Liver (tissue), 8 donors: ENCODE measurements at regions not wholly inside any gene's neighbourhood (a gene's known extent, or its start where the extent isn't known, plus 50 kb on each side); places are given as distances from the start of the nearest gene placed in this dataset.

Source experiments
- DNase-seq: peaks from one replicate; pipeline ENCODE4 v3.0.0-alpha.2; 2017; ENCODE audit warnings: low spot score
- H3K27ac ChIP-seq, 2 donors: one replicate each; pipeline ENCODE4 v1.7.0; 2013; ENCODE audit warnings: inconsistent platforms in 2 of 2, low read length in 2 of 2, control low read depth in 1 of 2, low read depth in 1 of 2, mild to moderate bottlenecking in 1 of 2
- H3K27me3 ChIP-seq, 4 donors: one replicate each; pipeline versions ENCODE4 v1.6.1 to v1.7.0; 2013; ENCODE audit warnings: low read length in 3 of 4, inconsistent platforms in 1 of 4, mild to moderate bottlenecking in 1 of 4, moderate library complexity in 1 of 4; ENCODE audit not compliant: control insufficient read depth in 4 of 4, insufficient read depth in 4 of 4
- H3K36me3 ChIP-seq, 4 donors: one replicate each; pipeline versions ENCODE4 v1.6.1 to v1.7.0; 2013; ENCODE audit warnings: low read length in 3 of 4, mild to moderate bottlenecking in 3 of 4, low read depth in 1 of 4, moderate library complexity in 1 of 4; ENCODE audit not compliant: control insufficient read depth in 4 of 4, insufficient read depth in 3 of 4
- H3K4me1 ChIP-seq, 4 donors: one replicate each; pipeline versions ENCODE4 v1.6.1 to v1.7.0; 2013; ENCODE audit warnings: low read length in 3 of 4, mild to moderate bottlenecking in 3 of 4, moderate library complexity in 1 of 4; ENCODE audit not compliant: control insufficient read depth in 4 of 4, insufficient read depth in 4 of 4
- H3K4me3 ChIP-seq, 3 donors: one replicate each; pipeline versions ENCODE4 v1.6.1 to v1.7.0; 2013; ENCODE audit warnings: low read length in 3 of 3, control low read depth in 1 of 3, low read depth in 1 of 3, mild to moderate bottlenecking in 1 of 3
- H3K9ac ChIP-seq, 2 donors: one replicate each; pipeline ENCODE4 v1.7.0; 2013; ENCODE audit warnings: low read length in 2 of 2, mild to moderate bottlenecking in 2 of 2, moderate library complexity in 2 of 2, control low read depth in 1 of 2, low read depth in 1 of 2
- H3K9me3 ChIP-seq, 4 donors: one replicate each; pipeline versions ENCODE4 v1.6.1 to v1.7.0; 2013; ENCODE audit warnings: low read length in 3 of 4; ENCODE audit not compliant: control insufficient read depth in 4 of 4
- ATF3 ChIP-seq: IDR thresholded peaks from 2 replicates; pipeline ENCODE4 v1.6.1; 2016; ENCODE audit warnings: antibody characterized with exemption
- CTCF ChIP-seq: fragments of 150-350 bp; IDR thresholded peaks from 2 replicates; pipeline ENCODE4 v1.5.1; 2017; ENCODE audit warnings: improper control_type of control experiment, low read depth, low read length; ENCODE audit not compliant: missing input control
- EGR1 ChIP-seq, 2 donors: IDR thresholded peaks; 2 replicates each; pipeline ENCODE4 v1.6.1; 2016 to 2018; ENCODE audit warnings: antibody characterized with exemption in 2 of 2, low read depth in 2 of 2
- FOXA1 ChIP-seq: IDR thresholded peaks from 2 replicates; pipeline ENCODE4 v1.6.1; 2016; ENCODE audit warnings: antibody characterized with exemption
- FOXA2 ChIP-seq: IDR thresholded peaks from 2 replicates; pipeline ENCODE4 v1.6.1; 2016; ENCODE audit warnings: antibody characterized with exemption
- GABPA ChIP-seq, 2 donors: IDR thresholded peaks in 1 of 2; conservative IDR thresholded peaks in 1 of 2; 2 replicates each; pipeline ENCODE4 v1.6.1; 2016; ENCODE audit warnings: antibody characterized with exemption in 2 of 2, mild to moderate bottlenecking in 1 of 2, moderate library complexity in 1 of 2
- HNF4A ChIP-seq, 2 donors: conservative IDR thresholded peaks; 2 replicates each; pipeline ENCODE4 v1.6.1; 2016; ENCODE audit warnings: antibody characterized with exemption in 2 of 2, mild to moderate bottlenecking in 2 of 2
- HNF4G ChIP-seq: IDR thresholded peaks from 2 replicates; pipeline ENCODE4 v1.6.1; 2016; ENCODE audit warnings: antibody characterized with exemption
- JUND ChIP-seq, 2 donors: IDR thresholded peaks; 2 replicates each; pipeline ENCODE4 v1.6.1; 2016; ENCODE audit warnings: antibody characterized with exemption in 2 of 2
- MAX ChIP-seq: IDR thresholded peaks from 2 replicates; pipeline ENCODE4 v1.6.1; 2016; ENCODE audit warnings: antibody characterized with exemption
- NR2F2 ChIP-seq: IDR thresholded peaks from 2 replicates; pipeline ENCODE4 v1.6.1; 2016; ENCODE audit warnings: antibody characterized with exemption
- RAD21 ChIP-seq, 2 donors: IDR thresholded peaks; 2 replicates each; pipeline ENCODE4 v1.6.1; 2016; ENCODE audit warnings: antibody characterized with exemption in 2 of 2, mild to moderate bottlenecking in 2 of 2
- REST ChIP-seq: IDR thresholded peaks from 2 replicates; pipeline ENCODE4 v1.6.1; 2016; ENCODE audit warnings: antibody characterized with exemption, mild to moderate bottlenecking
- RXRA ChIP-seq, 2 donors: IDR thresholded peaks; 2 replicates each; pipeline ENCODE4 v1.6.1; 2017 to 2018; ENCODE audit warnings: antibody characterized with exemption in 2 of 2, mild to moderate bottlenecking in 1 of 2
- SP1 ChIP-seq: IDR thresholded peaks from 2 replicates; pipeline ENCODE4 v1.6.1; 2018; ENCODE audit warnings: antibody characterized with exemption, mild to moderate bottlenecking
- TAF1 ChIP-seq: conservative IDR thresholded peaks from 2 replicates; pipeline ENCODE4 v1.6.1; 2016; ENCODE audit warnings: antibody characterized with exemption, mild to moderate bottlenecking
- YY1 ChIP-seq: IDR thresholded peaks from 2 replicates; pipeline ENCODE4 v1.6.1; 2016; ENCODE audit warnings: antibody characterized with exemption, mild to moderate bottlenecking
- ZBTB33 ChIP-seq: IDR thresholded peaks from 2 replicates; pipeline ENCODE4 v1.6.1; 2016; ENCODE audit warnings: antibody characterized with exemption
- WGBS: extraction: QIAGEN DNeasy Blood & Tissue Kit; methylation state at CpG from one replicate; pipeline ENCODE4 v1.1.7; 2013; 5-methylcytosine and 5-hydroxymethylcytosine counted together
- donor health status: healthy.
- donor health status: healthy.
- donor health status: healthy.
- donor health status: healthy.
- donor health status: healthy.

GRCh38 chr6:147639279-147639678, 130.8 kb downstream of the SAMD5 start:
- H3K27ac ChIP-seq, result no peak overlapping the region
- no peaks in the 10 kb centered on the region for H3K27me3 ChIP-seq
- WGBS, result 84% methylated on average over 3 of the region's 3 CpGs
- H3K9me3 ChIP-seq, result no peaks in the 10 kb centered on the region
- no peaks in the 10 kb centered on the region for H3K36me3 ChIP-seq
- no peaks in the 10 kb centered on the region for H3K4me1 ChIP-seq
- no peak overlapping the region for H3K9ac ChIP-seq
- no peak overlapping the region for H3K4me3 ChIP-seq
- DNase-seq, result no peak
- TF ChIP-seq FOXA1 (no peak), ATF3 (no peak), ZBTB33 (no peak), FOXA2 (no peak), CTCF (no peak), RXRA (IDR thresholded peaks at IDR 0.05) (no peak), REST (no peak), JUND (IDR thresholded peaks at IDR 0.05) (no peak), NR2F2 (no peak), YY1 (no peak), GABPA (IDR thresholded peaks at IDR 0.05 in 1 of 2, conservative IDR thresholded peaks at IDR 0.05 in 1 of 2) (no peak), EGR1 (IDR thresholded peaks at IDR 0.05; ENCODE audit: low read depth in 2 of 2) (no peak), HNF4A (conservative IDR thresholded peaks at IDR 0.05) (no peak), HNF4G (no peak), RAD21 (IDR thresholded peaks at IDR 0.05) (no peak), TAF1 (no peak), SP1 (no peak), MAX (no peak)

- Histone ChIP-seq H3K27ac (no peak overlapping the region), H3K4me3 (no peak overlapping the region), H3K27me3 (no peaks in the 10 kb centered on the region), H3K36me3 (no peaks in the 10 kb centered on the region), H3K9ac (no peak overlapping the region), H3K4me1 (no peaks in the 10 kb centered on the region), H3K9me3 (no peaks in the 10 kb centered on the region)
- no peak for DNase-seq
- WGBS, result 80% methylated on average over 1 of the region's 1 CpG
- TF ChIP-seq FOXA1 (no peak), MAX (no peak), HNF4A (conservative IDR thresholded peaks at IDR 0.05) (no peak), ATF3 (no peak), SP1 (no peak), RAD21 (IDR thresholded peaks at IDR 0.05) (no peak), CTCF (no peak), NR2F2 (no peak), REST (no peak), GABPA (IDR thresholded peaks at IDR 0.05 in 1 of 2, conservative IDR thresholded peaks at IDR 0.05 in 1 of 2) (no peak)
Measured at GRCh38 chr6:147640606-147641005, 132.1 kb downstream of the SAMD5 start.
